ENCODE measurements at regions not wholly inside any gene's neighbourhood (a gene's known extent, or its start where the extent isn't known, plus 50 kb on each side); places are given as distances from the start of the nearest gene placed in this dataset.
"Not testable (repeated sequence)": the region's sequence is repeated elsewhere in the genome, so short reads cannot be mapped to it uniquely, and the experiment has no call there.

- H3K4me1 ChIP-seq (ENCODE audit: control insufficient read depth, insufficient read depth, low read length, unreplicated experiment): peaks cover 16% of the 10 kb centered on the region
- H3K36me3 ChIP-seq (ENCODE audit: insufficient read depth, low read length): no peaks in the 10 kb centered on the region
- H3K79me2 ChIP-seq (ENCODE audit: control insufficient read depth, insufficient read depth, low read length, unreplicated experiment): no peaks in the 10 kb centered on the region
- no peak overlapping the region for H3K4me3 ChIP-seq (ENCODE audit: low read depth, low read length)
- no peaks in the 10 kb centered on the region for H3K27me3 ChIP-seq (ENCODE audit: insufficient read depth, low read length)
- peak overlapping the region; percentile 57 for H2AFZ ChIP-seq (ENCODE audit: low read length, unreplicated experiment)
- H3K27ac ChIP-seq (ENCODE audit: low read depth, low read length): no peak overlapping the region
Observed at GRCh38 chr4:156388826-156389225, 435.2 kb upstream of the CTSO start.

GRCh38 chr4:156378033-156378665, 424.5 kb upstream of the CTSO start:
- Histone ChIP-seq H3K36me3 (ENCODE audit: insufficient read depth, low read length) (no peaks in the 10 kb centered on the region), H3K27me3 (ENCODE audit: insufficient read depth, low read length) (no peaks in the 10 kb centered on the region), H3K79me2 (ENCODE audit: control insufficient read depth, insufficient read depth, low read length, unreplicated experiment) (no peaks in the 10 kb centered on the region), H3K4me1 (ENCODE audit: control insufficient read depth, insufficient read depth, low read length, unreplicated experiment) (peaks cover 16% of the 10 kb centered on the region), H3K27ac (ENCODE audit: low read depth, low read length) (no peak overlapping the region), H2AFZ (ENCODE audit: low read length, unreplicated experiment) (peak overlapping the region; percentile 71), H3K4me3 (ENCODE audit: low read depth, low read length) (no peak overlapping the region; the same call in 1 of the 2 replicates)

- Histone ChIP-seq H3K79me2 (ENCODE audit: control insufficient read depth, insufficient read depth, low read length, unreplicated experiment) (no peaks in the 10 kb centered on the region), H3K27ac (ENCODE audit: low read depth, low read length) (peak overlapping the region; percentile 53), H3K27me3 (ENCODE audit: insufficient read depth, low read length) (no peaks in the 10 kb centered on the region), H3K4me3 (ENCODE audit: low read depth, low read length) (no peak overlapping the region; the same call in 1 of the 2 replicates), H2AFZ (ENCODE audit: low read length, unreplicated experiment) (no peak overlapping the region), H3K36me3 (ENCODE audit: insufficient read depth, low read length) (no peaks in the 10 kb centered on the region), H3K4me1 (ENCODE audit: control insufficient read depth, insufficient read depth, low read length, unreplicated experiment) (peaks cover 16% of the 10 kb centered on the region)
Observed at GRCh38 chr4:156377036-156377710, 423.5 kb upstream of the CTSO start.

- no peaks in the 10 kb centered on the region for H3K27me3 ChIP-seq (ENCODE audit: insufficient read depth, low read length)
- H3K4me3 ChIP-seq (ENCODE audit: low read depth, low read length): no peak overlapping the region
- no peak overlapping the region for H2AFZ ChIP-seq (ENCODE audit: low read length, unreplicated experiment)
- no peak overlapping the region for H3K27ac ChIP-seq (ENCODE audit: low read depth, low read length)
- H3K4me1 ChIP-seq (ENCODE audit: control insufficient read depth, insufficient read depth, low read length, unreplicated experiment): peaks cover 16% of the 10 kb centered on the region
- no peaks in the 10 kb centered on the region for H3K79me2 ChIP-seq (ENCODE audit: control insufficient read depth, insufficient read depth, low read length, unreplicated experiment)
- H3K36me3 ChIP-seq (ENCODE audit: insufficient read depth, low read length): no peaks in the 10 kb centered on the region
Observed at GRCh38 chr4:156374894-156375293, 421.2 kb upstream of the CTSO start.

GRCh38 chr4:156374069-156374468, 420.4 kb upstream of the CTSO start:
- no peaks in the 10 kb centered on the region for H3K36me3 ChIP-seq (ENCODE audit: insufficient read depth, low read length)
- no peak overlapping the region for H3K4me3 ChIP-seq (ENCODE audit: low read depth, low read length)
- H3K27me3 ChIP-seq (ENCODE audit: insufficient read depth, low read length): no peaks in the 10 kb centered on the region
- no peak overlapping the region for H3K27ac ChIP-seq (ENCODE audit: low read depth, low read length)
- no peak overlapping the region for H2AFZ ChIP-seq (ENCODE audit: low read length, unreplicated experiment)
- H3K4me1 ChIP-seq (ENCODE audit: control insufficient read depth, insufficient read depth, low read length, unreplicated experiment): peaks cover 16% of the 10 kb centered on the region
- no peaks in the 10 kb centered on the region for H3K79me2 ChIP-seq (ENCODE audit: control insufficient read depth, insufficient read depth, low read length, unreplicated experiment)

GRCh38 chr4:156367502-156367901, 413.8 kb upstream of the CTSO start:
- not testable (repeated sequence) for H3K4me1 ChIP-seq (ENCODE audit: control insufficient read depth, insufficient read depth, low read length, unreplicated experiment); H3K27ac ChIP-seq (ENCODE audit: low read depth, low read length); H2AFZ ChIP-seq (ENCODE audit: low read length, unreplicated experiment); H3K4me3 ChIP-seq (ENCODE audit: low read depth, low read length); H3K27me3 ChIP-seq (ENCODE audit: insufficient read depth, low read length); H3K79me2 ChIP-seq (ENCODE audit: control insufficient read depth, insufficient read depth, low read length, unreplicated experiment); H3K36me3 ChIP-seq (ENCODE audit: insufficient read depth, low read length)

GRCh38 chr4:156362581-156362980, 408.9 kb upstream of the CTSO start:
- Histone ChIP-seq H3K36me3 (ENCODE audit: insufficient read depth, low read length) (no peaks in the 10 kb centered on the region), H3K27me3 (ENCODE audit: insufficient read depth, low read length) (no peaks in the 10 kb centered on the region), H3K79me2 (ENCODE audit: control insufficient read depth, insufficient read depth, low read length, unreplicated experiment) (no peaks in the 10 kb centered on the region), H3K27ac (ENCODE audit: low read depth, low read length) (no peak overlapping the region), H2AFZ (ENCODE audit: low read length, unreplicated experiment) (peak overlapping the region; percentile 70), H3K4me1 (ENCODE audit: control insufficient read depth, insufficient read depth, low read length, unreplicated experiment) (peaks cover 8% of the 10 kb centered on the region), H3K4me3 (ENCODE audit: low read depth, low read length) (no peak overlapping the region)

GRCh38 chr4:156347412-156348075, 393.9 kb upstream of the CTSO start:
- H3K27me3 ChIP-seq (ENCODE audit: insufficient read depth, low read length): no peaks in the 10 kb centered on the region
- H2AFZ ChIP-seq (ENCODE audit: low read length, unreplicated experiment): no peak overlapping the region
- peak overlapping the region; percentile 37; the same call in 1 of the 2 replicates for H3K27ac ChIP-seq (ENCODE audit: low read depth, low read length)

GRCh38 chr4:156346959-156347385, 393.3 kb upstream of the CTSO start:
- no peaks in the 10 kb centered on the region for H3K79me2 ChIP-seq (ENCODE audit: control insufficient read depth, insufficient read depth, low read length, unreplicated experiment)
- peaks cover 18% of the 10 kb centered on the region for H3K4me1 ChIP-seq (ENCODE audit: control insufficient read depth, insufficient read depth, low read length, unreplicated experiment)
- H2AFZ ChIP-seq (ENCODE audit: low read length, unreplicated experiment): no peak overlapping the region
- peak overlapping the region; percentile 2; the same call in 1 of the 2 replicates for H3K4me3 ChIP-seq (ENCODE audit: low read depth, low read length)
- H3K27me3 ChIP-seq (ENCODE audit: insufficient read depth, low read length): no peaks in the 10 kb centered on the region
- H3K27ac ChIP-seq (ENCODE audit: low read depth, low read length): peak overlapping the region; percentile 37
- no peaks in the 10 kb centered on the region for H3K36me3 ChIP-seq (ENCODE audit: insufficient read depth, low read length)

More at GRCh38 chr4:156347412-156348075, 393.9 kb upstream of the CTSO start:
- Histone ChIP-seq H3K79me2 (ENCODE audit: control insufficient read depth, insufficient read depth, low read length, unreplicated experiment) (no peaks in the 10 kb centered on the region), H3K4me1 (ENCODE audit: control insufficient read depth, insufficient read depth, low read length, unreplicated experiment) (peaks cover 18% of the 10 kb centered on the region), H3K4me3 (ENCODE audit: low read depth, low read length) (no peak overlapping the region), H3K36me3 (ENCODE audit: insufficient read depth, low read length) (no peaks in the 10 kb centered on the region)

GRCh38 chr4:156344397-156344796, 390.7 kb upstream of the CTSO start:
- H3K36me3 ChIP-seq (ENCODE audit: insufficient read depth, low read length): no peaks in the 10 kb centered on the region
- H3K27ac ChIP-seq (ENCODE audit: low read depth, low read length): no peak overlapping the region
- no peaks in the 10 kb centered on the region for H3K79me2 ChIP-seq (ENCODE audit: control insufficient read depth, insufficient read depth, low read length, unreplicated experiment)
- H3K4me3 ChIP-seq (ENCODE audit: low read depth, low read length): no peak overlapping the region
- no peak overlapping the region for H2AFZ ChIP-seq (ENCODE audit: low read length, unreplicated experiment)
- H3K27me3 ChIP-seq (ENCODE audit: insufficient read depth, low read length): no peaks in the 10 kb centered on the region
- H3K4me1 ChIP-seq (ENCODE audit: control insufficient read depth, insufficient read depth, low read length, unreplicated experiment): peaks cover 18% of the 10 kb centered on the region
